NCI-H2029 treated with DMSO at 0.1 percent for 48 hours (cell line): ENCODE measurements at regions not wholly inside any gene's neighbourhood (a gene's known extent, or its start where the extent isn't known, plus 50 kb on each side); places are given as distances from the start of the nearest gene placed in this dataset.

Experiments used
- DNase-seq: peaks from one replicate; lab custom pipeline; 2025; lab: John Stamatoyannopoulos, UW

GRCh38 chrX:115491766-115492165, 69.2 kb upstream of the PLS3 start:
- DNase-seq = no peak

- no peak for DNase-seq
Measured at GRCh38 chrX:115493015-115493414, 68.0 kb upstream of the PLS3 start.

GRCh38 chrX:115494161-115494560, 66.8 kb upstream of the PLS3 start:
- peak; percentile 64 for DNase-seq

GRCh38 chrX:115499112-115499805, 61.7 kb upstream of the PLS3 start:
- no peak for DNase-seq

GRCh38 chrX:115503099-115503498, 57.9 kb upstream of the PLS3 start:
- no peak for DNase-seq

GRCh38 chrX:115504167-115504566, 56.8 kb upstream of the PLS3 start:
- no peak for DNase-seq
